SK-N-SH (cell line): ENCODE measurements at regions not wholly inside any gene's neighbourhood (a gene's known extent, or its start where the extent isn't known, plus 50 kb on each side); places are given as distances from the start of the nearest gene placed in this dataset.

Experiments
- CTCF ChIA-PET: fragments of 300-600, 350-600 bp; formaldehyde crosslinking; extraction: SDS; loops from one replicate; lab custom pipeline; 2021; lab: Yijun Ruan, JAX
- POLR2A ChIA-PET: fragments of 350-600 bp; sonication (Branson Sonifier 250); formaldehyde crosslinking; extraction: SDS; loops from one replicate; lab custom pipeline; 2020; ENCODE audit warnings: antibody characterized with exemption, inconsistent platforms; lab: Yijun Ruan, JAX
- DNase-seq: peaks from one replicate; pipeline ENCODE4 v3.0.0; 2012
- H2AFZ ChIP-seq: fragments of 200-600 bp; sonication (generic); 2 replicates; pipeline ENCODE4 v1.8.1; 2016; ENCODE audit warnings: antibody characterized with exemption, mild to moderate bottlenecking, low read depth
- H3F3A ChIP-seq: fragments of 200-600 bp; sonication (generic); replicated peaks from 2 replicates; pipeline ENCODE3; 2016; ENCODE audit warnings: antibody characterized with exemption, mild to moderate bottlenecking; ENCODE audit not compliant: insufficient read depth
- H3K27ac ChIP-seq, 2 experiments: fragments of 200-500 bp in 1 of 2; fragments of 200-600 bp in 1 of 2; sonication (Bioruptor generic) in 1 of 2; sonication (generic), shearing (Covaris generic) in 1 of 2; 2 replicates each; pipeline versions ENCODE4 v1.5.1 to v1.6.1; 2014 to 2016; ENCODE audit warnings: low read depth in 2 of 2, inconsistent platforms in 1 of 2, low read length in 1 of 2, mild to moderate bottlenecking in 1 of 2, mixed read lengths in 1 of 2
- H3K27me3 ChIP-seq: fragments of 200-600 bp; sonication (generic), shearing (Covaris generic); 2 replicates; pipeline ENCODE4 v1.6.1; 2016; ENCODE audit warnings: mixed run types; ENCODE audit not compliant: insufficient read depth
- H3K36me3 ChIP-seq, 2 experiments: fragments of 200-500 bp in 1 of 2; fragments of 200-600 bp in 1 of 2; sonication (Bioruptor generic) in 1 of 2; sonication (generic) in 1 of 2; replicated peaks in 1 of 2; 2 replicates each; pipeline versions ENCODE3 to v1.5.1; 2014 to 2016; ENCODE audit warnings: low read length in 1 of 2, mild to moderate bottlenecking in 1 of 2; ENCODE audit not compliant: insufficient read depth in 2 of 2, control insufficient read depth in 1 of 2
- H3K4me1 ChIP-seq, 2 experiments: fragments of 200-500 bp in 1 of 2; fragments of 200-600 bp in 1 of 2; sonication (Bioruptor generic) in 1 of 2; sonication (generic), shearing (Covaris generic) in 1 of 2; 2 replicates each; pipeline versions ENCODE4 v1.5.1 to v1.6.1; 2014 to 2016; ENCODE audit warnings: low read depth in 1 of 2, low read length in 1 of 2, mixed run types in 1 of 2; ENCODE audit not compliant: insufficient read depth in 2 of 2, control insufficient read depth in 1 of 2
- H3K4me2 ChIP-seq: fragments of 200-600 bp; sonication (generic), shearing (Covaris generic); 2 replicates; pipeline ENCODE4 v1.6.1; 2017; ENCODE audit warnings: mixed run types
- H3K4me3 ChIP-seq, 2 experiments: fragments of 200-500 bp in 1 of 2; fragments of 200-600 bp in 1 of 2; sonication (Bioruptor generic) in 1 of 2; sonication (generic), shearing (Covaris generic) in 1 of 2; 2 replicates each; pipeline versions ENCODE4 v1.5.1 to v1.8.1; 2014 to 2016; ENCODE audit warnings: low read depth in 2 of 2, inconsistent platforms in 1 of 2, low read length in 1 of 2, mild to moderate bottlenecking in 1 of 2, mixed read lengths in 1 of 2, moderate library complexity in 1 of 2
- H3K79me2 ChIP-seq: fragments of 200-600 bp; sonication (generic); 2 replicates; pipeline ENCODE4 v1.8.1; 2017; ENCODE audit warnings: mild to moderate bottlenecking; ENCODE audit not compliant: insufficient read depth
- H3K9ac ChIP-seq: fragments of 200-600 bp; sonication (generic); 2 replicates; pipeline ENCODE4 v1.6.1; 2017; ENCODE audit warnings: mixed run types
- H3K9me2 ChIP-seq: fragments of 200-600 bp; sonication (generic); 2 replicates; pipeline ENCODE4 v1.6.1; 2017; ENCODE audit warnings: mixed run types
- H3K9me3 ChIP-seq: fragments of 200-600 bp; sonication (generic); 2 replicates; pipeline ENCODE4 v1.6.1; 2017; ENCODE audit warnings: mixed run types, mild to moderate bottlenecking, moderate library complexity
- H4K20me1 ChIP-seq: fragments of 200-600 bp; sonication (generic); 2 replicates; pipeline ENCODE4 v1.6.1; 2017; ENCODE audit warnings: mild to moderate bottlenecking, mixed run types; ENCODE audit not compliant: insufficient read depth
- CHD2 ChIP-seq: fragments of 150-350 bp; IDR thresholded peaks from 2 replicates; pipeline ENCODE4 v1.6.1; 2018; ENCODE audit warnings: low read length; ENCODE audit not compliant: partially characterized antibody
- CTCF ChIP-seq: fragments of 200-600 bp; sonication (generic); IDR thresholded peaks from 2 replicates; pipeline ENCODE4 v1.6.1; 2017; ENCODE audit warnings: antibody characterized with exemption, mild to moderate bottlenecking, moderate library complexity
- EP300 ChIP-seq, 2 experiments: IDR thresholded peaks; 2 replicates each; pipeline versions ENCODE4 v1.4.0 to v1.6.1; 2012; ENCODE audit warnings: borderline replicate concordance in 1 of 2, low read depth in 1 of 2, low read length in 1 of 2
- FOSL2 ChIP-seq: IDR thresholded peaks from 2 replicates; pipeline ENCODE4 v1.4.0; 2012; ENCODE audit warnings: low read depth, mild to moderate bottlenecking, moderate library complexity, borderline replicate concordance
- GABPA ChIP-seq: IDR thresholded peaks from 2 replicates; pipeline ENCODE4 v1.4.0; 2012; ENCODE audit warnings: low read depth, mild to moderate bottlenecking
- GATA2 ChIP-seq: sonication (generic); formaldehyde crosslinking; IDR thresholded peaks from 2 replicates; pipeline ENCODE4 v1.5.0; 2020; ENCODE audit warnings: mild to moderate bottlenecking, missing genetic modification reagents
- IRF3 ChIP-seq: fragments of 150-350 bp; IDR thresholded peaks from 2 replicates; pipeline ENCODE4 v1.6.1; 2016; ENCODE audit warnings: mild to moderate bottlenecking, low read depth, low read length
- MEF2A ChIP-seq: IDR thresholded peaks from 2 replicates; pipeline ENCODE4 v1.4.0; 2012; ENCODE audit warnings: low read depth, borderline replicate concordance
- PBX3 ChIP-seq: IDR thresholded peaks from 2 replicates; pipeline ENCODE4; 2012
- POLR2AphosphoS5 ChIP-seq: IDR thresholded peaks from 2 replicates; pipeline ENCODE4 v1.6.1; 2012; ENCODE audit warnings: low read depth, low read length
- RXRA ChIP-seq: IDR thresholded peaks from 2 replicates; pipeline ENCODE4 v1.4.0; 2012; ENCODE audit warnings: low read depth, mild to moderate bottlenecking, borderline replicate concordance
- TAF1 ChIP-seq: IDR thresholded peaks from 2 replicates; pipeline ENCODE4 v1.6.1; 2012; ENCODE audit warnings: low read depth, mild to moderate bottlenecking, low read length, moderate library complexity, borderline replicate concordance
- TEAD4 ChIP-seq: IDR thresholded peaks from 2 replicates; pipeline ENCODE4 v1.4.0; 2012; ENCODE audit warnings: mild to moderate bottlenecking, borderline replicate concordance; ENCODE audit not compliant: insufficient read depth
- USF1 ChIP-seq: IDR thresholded peaks from 2 replicates; pipeline ENCODE4 v1.4.0; 2012; ENCODE audit warnings: low read depth, borderline replicate concordance
- USF2 ChIP-seq: fragments of 150-350 bp; IDR thresholded peaks from 2 replicates; pipeline ENCODE4 v1.6.1; 2017; ENCODE audit warnings: antibody characterized with exemption, low read length, low read depth, borderline replicate concordance
- YY1 ChIP-seq: IDR thresholded peaks from 2 replicates; pipeline ENCODE4 v1.4.0; 2012; ENCODE audit warnings: low read depth, mild to moderate bottlenecking
- WGBS: methylation state at CpG from one replicate; pipeline ENCODE4 v1.1.6; 2017; ENCODE audit warnings: low lambda C conversion rate; 5-methylcytosine and 5-hydroxymethylcytosine counted together

GRCh38 chr3:59422312-59422711 lies 372.5 kb upstream of the CFAP20DC start (continued):
- TF ChIP-seq USF2 (no peak), IRF3 (no peak), YY1 (no peak), TEAD4 (no peak)

- H3K27ac ChIP-seq = no peak overlapping the region
- WGBS = 30% methylated on average over 4 of the region's 4 CpGs
- no peak overlapping the region for H3K9ac ChIP-seq
- no peaks in the 10 kb centered on the region for H3F3A ChIP-seq
- H3K27me3 ChIP-seq = no peaks in the 10 kb centered on the region
- no peak overlapping the region for H3K4me3 ChIP-seq
- no peak overlapping the region for H2AFZ ChIP-seq
- H3K9me3 ChIP-seq = no peaks in the 10 kb centered on the region
- no peaks in the 10 kb centered on the region for H4K20me1 ChIP-seq
- no peaks in the 10 kb centered on the region for H3K36me3 ChIP-seq
- ChIA-PET CTCF (interaction anchor here (0.9 to 1.1 kb wide), 2 partner anchors 8 to 9 kb away, joined by 3 to 4 read pairs; no protein-coding TSS in a partner anchor), POLR2A (no interaction called here)
- no peaks in the 10 kb centered on the region; a peak in 1 of 4 replicates for H3K4me1 ChIP-seq
- no peaks in the 10 kb centered on the region for H3K79me2 ChIP-seq
- no peak for DNase-seq
- no peaks in the 10 kb centered on the region for H3K9me2 ChIP-seq
- TF ChIP-seq IRF3 (no peak), RXRA (no peak), TAF1 (no peak), GABPA (no peak)
- no peak overlapping the region for H3K4me2 ChIP-seq
Observed at GRCh38 chr3:59418836-59419235, 369.0 kb upstream of the CFAP20DC start.

- Histone ChIP-seq H3F3A (no peaks in the 10 kb centered on the region), H2AFZ (no peak overlapping the region), H3K27ac (no peak overlapping the region), H3K4me3 (no peak overlapping the region), H3K4me1 (no peaks in the 10 kb centered on the region), H3K9ac (no peak overlapping the region), H4K20me1 (no peaks in the 10 kb centered on the region), H3K36me3 (no peaks in the 10 kb centered on the region), H3K9me3 (no peaks in the 10 kb centered on the region), H3K27me3 (no peaks in the 10 kb centered on the region), H3K9me2 (no peaks in the 10 kb centered on the region), H3K4me2 (no peak overlapping the region), H3K79me2 (no peaks in the 10 kb centered on the region)
- WGBS = 28% methylated on average over 5 of the region's 5 CpGs
- ChIA-PET CTCF (no interaction called here), POLR2A (interaction anchor here (0.7 kb wide), 1 partner anchor 224 kb away, joined by 3 read pairs; no protein-coding TSS in a partner anchor)
- DNase-seq = no peak
- TF ChIP-seq YY1 = no peak
- no peak for TF ChIP-seq TEAD4
- no peak for TF ChIP-seq CTCF
- no peak for TF ChIP-seq EP300 (IDR thresholded peaks at IDR 0.05; ENCODE audit: borderline replicate concordance in 1 of 2, low read depth in 1 of 2, low read length in 1 of 2)
- TF ChIP-seq MEF2A = no peak
- TF ChIP-seq GABPA = no peak
- no peak for TF ChIP-seq FOSL2
- TF ChIP-seq RXRA = no peak
- no peak for TF ChIP-seq GATA2 (CRISPR knock-in tag)
- TF ChIP-seq POLR2AphosphoS5 = no peak
- no peak for TF ChIP-seq CHD2
- TF ChIP-seq PBX3 = no peak
- TF ChIP-seq USF1 = no peak
Observed at GRCh38 chr3:59412516-59412915, 362.7 kb upstream of the CFAP20DC start.
